Panc1 (cell line): ENCODE measurements at regions not wholly inside any gene's neighbourhood (a gene's known extent, or its start where the extent isn't known, plus 50 kb on each side); places are given as distances from the start of the nearest gene placed in this dataset.
A peak's percentile ranks its signal among the peaks of the same experiment; 100 is the strongest.

Experiments
- ATAC-seq: fragments of 200-7000 bp; cut with Tn5 transposase; 2 replicates; pipeline ENCODE4 v1.9.1; 2020; ENCODE audit warnings: mild to moderate bottlenecking, moderate library complexity
- BruUV-seq: library from RNA; stranded (reverse); fragments of 400-500 nt; replicated peaks from 2 replicates; lab custom pipeline; 2021; lab: Mats Ljungman, UMichigan
- CTCF ChIA-PET: fragments of 300-600 bp; sonication (Branson Sonifier 250); formaldehyde crosslinking; loops from one replicate; lab custom pipeline; 2022; ENCODE audit warnings: antibody characterized with exemption; lab: Charles Lee
- POLR2A ChIA-PET: fragments of 300-600 bp; sonication (Branson Sonifier 250); formaldehyde crosslinking; loops from one replicate; lab custom pipeline; 2022; ENCODE audit warnings: antibody characterized with exemption; lab: Charles Lee
- DNase-seq: peaks from one replicate; pipeline ENCODE4 v3.0.0-alpha.2; 2010; ENCODE audit warnings: low read depth, low spot score
- H3K27ac ChIP-seq: 2 replicates; pipeline ENCODE4 v1.5.1; 2011; ENCODE audit warnings: mild to moderate bottlenecking, low read length, inconsistent platforms
- H3K27me3 ChIP-seq: fragments of 200-500 bp; sonication (Bioruptor generic); 2 replicates; pipeline ENCODE4 v1.6.0; 2014; ENCODE audit warnings: low read length, inconsistent platforms; ENCODE audit not compliant: control insufficient read depth, insufficient read depth
- H3K36me3 ChIP-seq: fragments of 200-500 bp; sonication (Bioruptor generic); 2 replicates; pipeline ENCODE4 v1.5.1; 2014; ENCODE audit warnings: inconsistent platforms, mild to moderate bottlenecking, low read length, moderate library complexity; ENCODE audit not compliant: control insufficient read depth, insufficient read depth
- H3K4me1 ChIP-seq: 2 replicates; pipeline ENCODE4 v1.5.1; 2011; ENCODE audit warnings: inconsistent platforms, mild to moderate bottlenecking, low read length, moderate library complexity; ENCODE audit not compliant: control insufficient read depth, insufficient read depth
- H3K4me3 ChIP-seq, 2 experiments: 2 replicates each; pipeline ENCODE4 v1.5.1; 2011 to 2012; ENCODE audit warnings: low read depth in 2 of 2, low read length in 2 of 2, mild to moderate bottlenecking in 2 of 2, inconsistent platforms in 1 of 2, moderate library complexity in 1 of 2
- H3K9me3 ChIP-seq: fragments of 200-500 bp; sonication (Bioruptor generic); 2 replicates; pipeline ENCODE4 v1.5.1; 2014; ENCODE audit warnings: low read depth, mild to moderate bottlenecking, inconsistent platforms, low read length, moderate library complexity; ENCODE audit not compliant: control insufficient read depth, insufficient read depth
- CTCF ChIP-seq: fragments of 450-650 bp; IDR thresholded peaks from 2 replicates; pipeline ENCODE4 v1.5.1; 2017; ENCODE audit warnings: mild to moderate bottlenecking
- POLR2AphosphoS5 ChIP-seq: IDR thresholded peaks from 2 replicates; pipeline ENCODE4 v1.6.1; 2012; ENCODE audit warnings: mild to moderate bottlenecking, low read depth, low read length, moderate library complexity
- REST ChIP-seq, 2 experiments: IDR thresholded peaks; 2 replicates each; pipeline ENCODE4 v1.6.1; 2011 to 2012; ENCODE audit warnings: low read depth in 2 of 2, control low read depth in 1 of 2, low read length in 1 of 2, mild to moderate bottlenecking in 1 of 2, moderate library complexity in 1 of 2; ENCODE audit not compliant: insufficient read depth in 1 of 2
- SIN3A ChIP-seq: IDR thresholded peaks from 2 replicates; pipeline ENCODE4 v1.6.1; 2012; ENCODE audit warnings: low read depth, mild to moderate bottlenecking, low read length, moderate library complexity, borderline replicate concordance; ENCODE audit not compliant: insufficient read depth
- TCF7L2 ChIP-seq: IDR thresholded peaks from 2 replicates; pipeline ENCODE4 v1.6.1; 2011; ENCODE audit warnings: mild to moderate bottlenecking, low read depth, low read length, inconsistent platforms
- in situ Hi-C: cut with HindIII; loops from 2 replicates; pipeline ENCODE4 v1.10.0; 2016; ENCODE audit warnings: low sequenced_read_pairs, low pct_unique_long_range_greater_than_20kb
- intact Hi-C: fragments of 100-400 bp; cut with micrococcal nuclease; formaldehyde crosslinking; loops from one replicate; pipeline ENCODE4 v1.10.0; 2022; ENCODE audit not compliant: unreplicated experiment

- H3K9me3 ChIP-seq = no peaks in the 10 kb centered on the region
- no peak overlapping the region for H3K4me3 ChIP-seq
- in situ Hi-C loops = no loop called here
- H3K27me3 ChIP-seq = no peaks in the 10 kb centered on the region
- no TSS peak for BruUV-seq
- no peak overlapping the region for H3K27ac ChIP-seq
- ATAC-seq (0 out of 2 replicates have a peak, but pooled peaks have one; percentile 14), DNase-seq (no peak)
- H3K4me1 ChIP-seq = no peaks in the 10 kb centered on the region
- ChIA-PET CTCF (no interaction called here), POLR2A (no interaction called here)
- no peak for TF ChIP-seq SIN3A
- no peak for TF ChIP-seq CTCF
- TF ChIP-seq TCF7L2 = no peak
- TF ChIP-seq POLR2AphosphoS5 = no peak
- TF ChIP-seq REST (IDR thresholded peaks at IDR 0.05; ENCODE audit: insufficient read depth in 1 of 2, low read depth in 2 of 2, low read length in 1 of 2) = no peak
- no peaks in the 10 kb centered on the region for H3K36me3 ChIP-seq
- intact Hi-C loops = no loop called here
Measured at GRCh38 chr2:239586651-239587310, 186.0 kb upstream of the HDAC4 start.

GRCh38 chr2:239585422-239585821, 184.6 kb upstream of the HDAC4 start:
- TF ChIP-seq SIN3A = no peak
- TF ChIP-seq TCF7L2 = no peak
- TF ChIP-seq CTCF = no peak
- no peak for TF ChIP-seq POLR2AphosphoS5
- TF ChIP-seq REST (IDR thresholded peaks at IDR 0.05; ENCODE audit: insufficient read depth in 1 of 2, low read depth in 2 of 2, low read length in 1 of 2) = no peak
- ATAC-seq (no peak), DNase-seq (no peak)
- no TSS peak for BruUV-seq
- POLR2A ChIA-PET = no interaction called here
- Histone ChIP-seq H3K4me1 (no peaks in the 10 kb centered on the region), H3K4me3 (no peak overlapping the region), H3K36me3 (no peaks in the 10 kb centered on the region), H3K27me3 (no peaks in the 10 kb centered on the region), H3K9me3 (no peaks in the 10 kb centered on the region), H3K27ac (no peak overlapping the region)
- in situ Hi-C loops (no loop called here), intact Hi-C loops (no loop called here)
- CTCF ChIA-PET = no interaction called here
